Smooth muscle cell (in vitro differentiated cells): ENCODE measurements at regions not wholly inside any gene's neighbourhood (a gene's known extent, or its start where the extent isn't known, plus 50 kb on each side); places are given as distances from the start of the nearest gene placed in this dataset.

Source experiments
- DNase-seq: peaks from one replicate; lab custom pipeline; 2025; ENCODE audit not compliant: unreplicated experiment; lab: John Stamatoyannopoulos, UW
- H2AFZ ChIP-seq: fragments of 200-600 bp; sonication (generic); 2 replicates; pipeline ENCODE4 v1.6.0; 2016; ENCODE audit warnings: antibody characterized with exemption, low read depth, mild to moderate bottlenecking
- H3F3A ChIP-seq: fragments of 200-600 bp; sonication (generic); 2 replicates; pipeline ENCODE4 v1.6.0; 2017; ENCODE audit warnings: antibody characterized with exemption, low read depth
- H3K27ac ChIP-seq: fragments of 200-600 bp; sonication (generic); 2 replicates; pipeline ENCODE4 v1.5.1; 2016; ENCODE audit warnings: low read depth, mild to moderate bottlenecking
- H3K27me3 ChIP-seq: fragments of 200-600 bp; sonication (generic); 2 replicates; pipeline ENCODE4 v1.6.1; 2016; ENCODE audit warnings: low read depth, mild to moderate bottlenecking
- H3K36me3 ChIP-seq: fragments of 200-600 bp; sonication (generic); 2 replicates; pipeline ENCODE4 v1.5.1; 2016; ENCODE audit warnings: low read depth
- H3K4me1 ChIP-seq: fragments of 200-600 bp; sonication (generic); 2 replicates; pipeline ENCODE4 v1.5.1; 2016; ENCODE audit warnings: low read depth
- H3K4me2 ChIP-seq: fragments of 200-600 bp; sonication (generic); 2 replicates; pipeline ENCODE4 v1.6.0; 2016; ENCODE audit warnings: mild to moderate bottlenecking
- H3K4me3 ChIP-seq: fragments of 200-600 bp; sonication (generic); 2 replicates; pipeline ENCODE4 v1.5.1; 2016; ENCODE audit warnings: mild to moderate bottlenecking
- H3K79me2 ChIP-seq: fragments of 200-600 bp; sonication (generic); 2 replicates; pipeline ENCODE4 v1.6.0; 2016; ENCODE audit warnings: low read depth, mild to moderate bottlenecking
- H3K9ac ChIP-seq: fragments of 200-600 bp; sonication (generic); 2 replicates; pipeline ENCODE4 v1.6.0; 2016; ENCODE audit warnings: low read depth
- H3K9me3 ChIP-seq: fragments of 200-600 bp; sonication (generic); replicated peaks from 2 replicates; pipeline ENCODE4 v1.5.1; 2016; ENCODE audit warnings: low read depth
- H4K20me1 ChIP-seq: fragments of 200-600 bp; sonication (generic); 2 replicates; pipeline ENCODE4 v1.6.0; 2016; ENCODE audit warnings: low read depth
- WGBS: methylation state at CpG from one replicate; pipeline ENCODE4 v1.1.7; 2016; ENCODE audit warnings: low lambda C conversion rate; 5-methylcytosine and 5-hydroxymethylcytosine counted together
- TF ChIP-seq, protein P1 (sequence below): fragments of 200-600 bp; sonication (generic); IDR thresholded peaks from 2 replicates; pipeline ENCODE4 v1.5.1; 2017; ENCODE audit warnings: borderline replicate concordance, mild to moderate bottlenecking, antibody characterized with exemption; ENCODE audit not compliant: insufficient read depth, poor library complexity, severe bottlenecking

DNA sequence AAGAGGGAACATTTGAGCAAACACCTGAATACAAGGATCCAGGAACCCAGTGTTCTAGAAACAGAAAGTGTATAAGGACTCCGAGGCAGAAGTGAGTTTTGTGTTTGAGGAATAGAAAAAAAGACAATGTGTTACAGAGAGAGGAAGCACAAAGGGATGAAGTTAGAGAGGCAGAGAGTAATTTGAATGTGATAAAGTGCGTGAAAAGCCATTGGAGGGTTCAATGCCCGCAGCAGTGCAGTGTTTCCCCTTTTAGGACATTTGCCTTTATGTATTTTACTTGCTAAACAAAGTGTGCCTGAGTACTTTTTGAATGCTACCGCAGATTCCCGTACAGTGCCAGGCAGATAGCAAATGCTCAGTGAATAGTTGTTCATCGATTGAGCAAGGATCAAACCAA, 508.5 kb downstream of the RAB38 start:
- TF ChIP-seq, protein P1, sequence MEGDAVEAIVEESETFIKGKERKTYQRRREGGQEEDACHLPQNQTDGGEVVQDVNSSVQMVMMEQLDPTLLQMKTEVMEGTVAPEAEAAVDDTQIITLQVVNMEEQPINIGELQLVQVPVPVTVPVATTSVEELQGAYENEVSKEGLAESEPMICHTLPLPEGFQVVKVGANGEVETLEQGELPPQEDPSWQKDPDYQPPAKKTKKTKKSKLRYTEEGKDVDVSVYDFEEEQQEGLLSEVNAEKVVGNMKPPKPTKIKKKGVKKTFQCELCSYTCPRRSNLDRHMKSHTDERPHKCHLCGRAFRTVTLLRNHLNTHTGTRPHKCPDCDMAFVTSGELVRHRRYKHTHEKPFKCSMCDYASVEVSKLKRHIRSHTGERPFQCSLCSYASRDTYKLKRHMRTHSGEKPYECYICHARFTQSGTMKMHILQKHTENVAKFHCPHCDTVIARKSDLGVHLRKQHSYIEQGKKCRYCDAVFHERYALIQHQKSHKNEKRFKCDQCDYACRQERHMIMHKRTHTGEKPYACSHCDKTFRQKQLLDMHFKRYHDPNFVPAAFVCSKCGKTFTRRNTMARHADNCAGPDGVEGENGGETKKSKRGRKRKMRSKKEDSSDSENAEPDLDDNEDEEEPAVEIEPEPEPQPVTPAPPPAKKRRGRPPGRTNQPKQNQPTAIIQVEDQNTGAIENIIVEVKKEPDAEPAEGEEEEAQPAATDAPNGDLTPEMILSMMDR, result no peak
- no peaks in the 10 kb centered on the region for H4K20me1 ChIP-seq
- DNase-seq, result no peak
- no peaks in the 10 kb centered on the region for H3K27me3 ChIP-seq
- H3K4me1 ChIP-seq, result no peaks in the 10 kb centered on the region
- 91% methylated on average over 6 of the region's 6 CpGs for WGBS
- H3K9ac ChIP-seq, result no peak overlapping the region
- no peaks in the 10 kb centered on the region for H3F3A ChIP-seq
- H3K9me3 ChIP-seq, result no peaks in the 10 kb centered on the region
- H3K79me2 ChIP-seq, result no peaks in the 10 kb centered on the region
- no peak overlapping the region for H2AFZ ChIP-seq
- H3K4me2 ChIP-seq, result no peak overlapping the region
- no peak overlapping the region for H3K27ac ChIP-seq
- no peaks in the 10 kb centered on the region for H3K36me3 ChIP-seq
- no peak overlapping the region for H3K4me3 ChIP-seq

DNA sequence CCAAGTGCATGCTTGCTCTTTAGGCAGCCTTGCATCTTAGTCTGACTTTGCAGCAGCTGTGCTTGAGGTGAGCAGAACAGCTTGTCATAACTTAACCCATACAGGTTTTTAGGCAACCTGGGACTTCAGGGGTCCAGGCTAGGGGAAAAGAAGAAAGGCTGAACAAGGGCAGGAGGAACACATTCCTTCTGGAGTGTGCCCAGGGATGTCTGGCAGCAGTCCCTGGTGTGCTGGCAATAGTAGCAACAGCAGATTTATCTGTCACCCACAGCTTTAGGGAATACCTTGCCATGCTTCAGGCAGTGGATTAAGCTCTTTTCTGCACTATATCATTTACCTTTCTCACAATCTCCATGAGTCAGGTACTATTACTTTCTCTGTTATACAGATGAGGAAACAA, 513.0 kb downstream of the RAB38 start:
- no peak overlapping the region for H2AFZ ChIP-seq
- no peaks in the 10 kb centered on the region for H3K79me2 ChIP-seq
- DNase-seq, result no peak
- no peaks in the 10 kb centered on the region for H4K20me1 ChIP-seq
- no peak overlapping the region for H3K9ac ChIP-seq
- H3K4me1 ChIP-seq, result no peaks in the 10 kb centered on the region
- H3F3A ChIP-seq, result peaks cover 4% of the 10 kb centered on the region
- no peak overlapping the region for H3K27ac ChIP-seq
- no peaks in the 10 kb centered on the region for H3K9me3 ChIP-seq
- no peak overlapping the region for H3K4me3 ChIP-seq
- no peaks in the 10 kb centered on the region for H3K36me3 ChIP-seq
- H3K27me3 ChIP-seq, result no peaks in the 10 kb centered on the region
- no peak overlapping the region for H3K4me2 ChIP-seq
- TF ChIP-seq, protein P1, result no peak

DNA sequence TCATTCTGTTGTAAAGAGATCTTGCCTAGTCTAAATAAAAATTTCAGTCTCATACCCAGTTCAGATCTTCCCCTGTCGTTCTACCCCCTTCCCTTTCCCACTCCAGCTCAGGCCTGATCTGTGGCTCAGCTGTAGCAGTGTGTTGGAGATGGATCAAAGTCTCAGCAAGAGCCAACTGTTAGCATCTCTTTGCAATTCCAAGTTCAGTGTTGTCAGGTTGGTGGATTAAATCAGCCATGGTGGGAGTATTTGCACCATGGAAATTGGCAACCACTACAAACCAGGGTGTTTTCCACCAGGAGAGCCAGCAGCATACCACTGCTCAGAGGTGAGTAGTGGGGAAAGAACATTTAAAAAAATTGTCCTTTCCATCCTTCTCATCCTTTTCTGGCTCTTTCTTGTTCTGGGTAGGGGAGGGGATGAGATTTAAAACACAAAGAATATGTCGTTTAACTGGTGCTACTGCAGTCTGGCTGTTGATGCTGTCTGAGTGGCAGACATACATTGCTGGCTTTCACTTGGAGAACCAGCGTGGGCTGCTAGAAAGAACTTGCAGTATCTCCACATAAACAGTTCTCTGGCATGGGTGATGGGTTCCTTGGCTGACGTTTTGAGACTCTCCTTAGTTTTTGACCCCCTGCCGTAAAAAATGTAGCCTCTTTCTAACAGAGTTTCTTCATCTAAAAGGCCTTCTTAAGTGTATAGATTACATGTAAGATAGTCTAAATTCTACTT, 514.1 kb downstream of the RAB38 start:
- Histone ChIP-seq H4K20me1 (no peaks in the 10 kb centered on the region), H3K79me2 (no peaks in the 10 kb centered on the region), H3K4me3 (no peak overlapping the region), H3K27me3 (no peaks in the 10 kb centered on the region), H3F3A (peaks cover 4% of the 10 kb centered on the region), H3K36me3 (no peaks in the 10 kb centered on the region), H3K27ac (no peak overlapping the region), H3K9ac (no peak overlapping the region), H3K4me2 (no peak overlapping the region), H2AFZ (no peak overlapping the region), H3K9me3 (no peaks in the 10 kb centered on the region), H3K4me1 (no peaks in the 10 kb centered on the region)
- TF ChIP-seq, protein P1, result no peak
- 72% methylated on average over 5 of the region's 5 CpGs for WGBS
- no peak for DNase-seq

DNA sequence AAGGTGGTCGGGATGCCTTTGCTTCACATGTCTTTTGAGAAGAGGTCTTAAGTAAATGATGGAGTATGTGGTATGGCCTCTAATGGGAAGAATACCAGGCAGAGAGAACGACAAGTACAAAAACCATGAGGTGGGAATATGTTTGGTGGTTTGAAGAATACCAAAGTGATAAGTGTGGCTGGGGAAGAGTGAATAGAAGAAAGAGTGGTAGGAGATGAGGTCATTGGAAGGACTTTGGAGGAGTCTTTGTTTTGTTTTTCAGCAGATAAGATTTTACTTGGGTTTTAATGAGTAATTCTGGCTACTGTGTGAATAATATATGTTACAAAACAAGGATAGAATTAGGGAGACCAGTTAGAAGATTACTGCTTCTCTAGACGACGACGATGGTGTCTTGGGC, 515.4 kb downstream of the RAB38 start:
- no peak for DNase-seq
- Histone ChIP-seq H3K27me3 (no peaks in the 10 kb centered on the region), H3K9me3 (no peaks in the 10 kb centered on the region), H3K79me2 (no peaks in the 10 kb centered on the region), H3K4me1 (no peaks in the 10 kb centered on the region), H2AFZ (no peak overlapping the region), H3K9ac (no peak overlapping the region), H3K36me3 (no peaks in the 10 kb centered on the region), H4K20me1 (no peaks in the 10 kb centered on the region), H3K4me2 (peak overlapping the region; percentile 55), H3K4me3 (no peak overlapping the region), H3F3A (peaks cover 4% of the 10 kb centered on the region), H3K27ac (peak overlapping the region; percentile 65)
- TF ChIP-seq, protein P1, result no peak
- WGBS, result 66% methylated on average over 5 of the region's 5 CpGs
